ENCODE measurements at regions not wholly inside any gene's neighbourhood (a gene's known extent, or its start where the extent isn't known, plus 50 kb on each side); places are given as distances from the start of the nearest gene placed in this dataset.
"Not testable (repeated sequence)": the region's sequence is repeated elsewhere in the genome, so short reads cannot be mapped to it uniquely, and the experiment has no call there.

GRCh38 chr18:49731860-49732311 lies 81.4 kb downstream of the ACAA2 start:
- no peak overlapping the region for H3K27ac ChIP-seq (ENCODE audit: low read depth, low read length)
- no peaks in the 10 kb centered on the region for H3K36me3 ChIP-seq (ENCODE audit: control insufficient read depth, insufficient read depth, low read length)
- H3K4me1 ChIP-seq (ENCODE audit: control insufficient read depth, insufficient read depth, low read length), result peaks cover 10% of the 10 kb centered on the region
- no peak overlapping the region for H3K4me3 ChIP-seq (ENCODE audit: low read depth, low read length)
- no peak overlapping the region for H3K9ac ChIP-seq (ENCODE audit: low read depth, low read length)
- no peaks in the 10 kb centered on the region for H3K9me3 ChIP-seq (ENCODE audit: control insufficient read depth, insufficient read depth, low read length)
- H3K27me3 ChIP-seq (ENCODE audit: control insufficient read depth, insufficient read depth, low read length), result no peaks in the 10 kb centered on the region

- H3K36me3 ChIP-seq (ENCODE audit: control insufficient read depth, insufficient read depth, low read length), result no peaks in the 10 kb centered on the region
- no peaks in the 10 kb centered on the region for H3K9me3 ChIP-seq (ENCODE audit: control insufficient read depth, insufficient read depth, low read length)
- H3K4me3 ChIP-seq (ENCODE audit: low read depth, low read length), result no peak overlapping the region
- H3K27ac ChIP-seq (ENCODE audit: low read depth, low read length), result peak overlapping the region; percentile 4
- no peaks in the 10 kb centered on the region for H3K27me3 ChIP-seq (ENCODE audit: control insufficient read depth, insufficient read depth, low read length)
- H3K9ac ChIP-seq (ENCODE audit: low read depth, low read length), result no peak overlapping the region
- H3K4me1 ChIP-seq (ENCODE audit: control insufficient read depth, insufficient read depth, low read length), result peaks cover 10% of the 10 kb centered on the region
These were observed 81.9 kb downstream of the ACAA2 start for GRCh38 chr18:49731421-49731841.

GRCh38 chr18:49730951-49731391 lies 82.4 kb downstream of the ACAA2 start:
- Histone ChIP-seq H3K27me3 (ENCODE audit: control insufficient read depth, insufficient read depth, low read length) (no peaks in the 10 kb centered on the region), H3K4me1 (ENCODE audit: control insufficient read depth, insufficient read depth, low read length) (peaks cover 10% of the 10 kb centered on the region), H3K4me3 (ENCODE audit: low read depth, low read length) (no peak overlapping the region), H3K27ac (ENCODE audit: low read depth, low read length) (peak overlapping the region; percentile 4), H3K36me3 (ENCODE audit: control insufficient read depth, insufficient read depth, low read length) (no peaks in the 10 kb centered on the region), H3K9ac (ENCODE audit: low read depth, low read length) (no peak overlapping the region), H3K9me3 (ENCODE audit: control insufficient read depth, insufficient read depth, low read length) (no peaks in the 10 kb centered on the region)

- H3K4me3 ChIP-seq (ENCODE audit: low read depth, low read length), result no peak overlapping the region
- no peak overlapping the region for H3K27ac ChIP-seq (ENCODE audit: low read depth, low read length)
- no peaks in the 10 kb centered on the region for H3K27me3 ChIP-seq (ENCODE audit: control insufficient read depth, insufficient read depth, low read length)
- no peaks in the 10 kb centered on the region for H3K9me3 ChIP-seq (ENCODE audit: control insufficient read depth, insufficient read depth, low read length)
- peaks cover 16% of the 10 kb centered on the region for H3K4me1 ChIP-seq (ENCODE audit: control insufficient read depth, insufficient read depth, low read length)
- H3K9ac ChIP-seq (ENCODE audit: low read depth, low read length), result no peak overlapping the region
- H3K36me3 ChIP-seq (ENCODE audit: control insufficient read depth, insufficient read depth, low read length), result no peaks in the 10 kb centered on the region
These were observed 84.8 kb downstream of the ACAA2 start for GRCh38 chr18:49728542-49728941.

- Histone ChIP-seq H3K27ac (ENCODE audit: low read depth, low read length) (no peak overlapping the region), H3K27me3 (ENCODE audit: control insufficient read depth, insufficient read depth, low read length) (no peaks in the 10 kb centered on the region), H3K9me3 (ENCODE audit: control insufficient read depth, insufficient read depth, low read length) (no peaks in the 10 kb centered on the region), H3K9ac (ENCODE audit: low read depth, low read length) (no peak overlapping the region), H3K4me3 (ENCODE audit: low read depth, low read length) (no peak overlapping the region), H3K36me3 (ENCODE audit: control insufficient read depth, insufficient read depth, low read length) (no peaks in the 10 kb centered on the region), H3K4me1 (ENCODE audit: control insufficient read depth, insufficient read depth, low read length) (peaks cover 16% of the 10 kb centered on the region)
These were observed 85.5 kb downstream of the ACAA2 start for GRCh38 chr18:49727816-49728215.

GRCh38 chr18:49726675-49726963 lies 86.7 kb downstream of the ACAA2 start:
- Histone ChIP-seq H3K9ac (ENCODE audit: low read depth, low read length) (no peak overlapping the region), H3K27ac (ENCODE audit: low read depth, low read length) (peak overlapping the region; percentile 94), H3K27me3 (ENCODE audit: control insufficient read depth, insufficient read depth, low read length) (no peaks in the 10 kb centered on the region), H3K36me3 (ENCODE audit: control insufficient read depth, insufficient read depth, low read length) (no peaks in the 10 kb centered on the region), H3K9me3 (ENCODE audit: control insufficient read depth, insufficient read depth, low read length) (no peaks in the 10 kb centered on the region), H3K4me1 (ENCODE audit: control insufficient read depth, insufficient read depth, low read length) (peaks cover 16% of the 10 kb centered on the region), H3K4me3 (ENCODE audit: low read depth, low read length) (no peak overlapping the region)

GRCh38 chr18:49725809-49726674 lies 87.3 kb downstream of the ACAA2 start:
- Histone ChIP-seq H3K9ac (ENCODE audit: low read depth, low read length) (no peak overlapping the region), H3K27me3 (ENCODE audit: control insufficient read depth, insufficient read depth, low read length) (no peaks in the 10 kb centered on the region), H3K4me3 (ENCODE audit: low read depth, low read length) (no peak overlapping the region), H3K27ac (ENCODE audit: low read depth, low read length) (peak overlapping the region; percentile 94), H3K9me3 (ENCODE audit: control insufficient read depth, insufficient read depth, low read length) (no peaks in the 10 kb centered on the region), H3K36me3 (ENCODE audit: control insufficient read depth, insufficient read depth, low read length) (no peaks in the 10 kb centered on the region), H3K4me1 (ENCODE audit: control insufficient read depth, insufficient read depth, low read length) (peaks cover 11% of the 10 kb centered on the region)

GRCh38 chr18:49723648-49724180 lies 89.6 kb downstream of the ACAA2 start:
- H3K4me1 ChIP-seq (ENCODE audit: control insufficient read depth, insufficient read depth, low read length), result peaks cover 6% of the 10 kb centered on the region; the same call in 1 of the 2 replicates
- H3K27ac ChIP-seq (ENCODE audit: low read depth, low read length), result peak overlapping the region; percentile 78
- no peaks in the 10 kb centered on the region for H3K36me3 ChIP-seq (ENCODE audit: control insufficient read depth, insufficient read depth, low read length)
- no peak overlapping the region for H3K9ac ChIP-seq (ENCODE audit: low read depth, low read length)
- no peak overlapping the region for H3K4me3 ChIP-seq (ENCODE audit: low read depth, low read length)
- H3K9me3 ChIP-seq (ENCODE audit: control insufficient read depth, insufficient read depth, low read length), result no peaks in the 10 kb centered on the region
- no peaks in the 10 kb centered on the region for H3K27me3 ChIP-seq (ENCODE audit: control insufficient read depth, insufficient read depth, low read length)

- Histone ChIP-seq H3K9ac (ENCODE audit: low read depth, low read length) (no peak overlapping the region), H3K4me1 (ENCODE audit: control insufficient read depth, insufficient read depth, low read length) (peaks cover 6% of the 10 kb centered on the region; the same call in 1 of the 2 replicates), H3K27ac (ENCODE audit: low read depth, low read length) (no peak overlapping the region), H3K27me3 (ENCODE audit: control insufficient read depth, insufficient read depth, low read length) (no peaks in the 10 kb centered on the region), H3K4me3 (ENCODE audit: low read depth, low read length) (no peak overlapping the region), H3K36me3 (ENCODE audit: control insufficient read depth, insufficient read depth, low read length) (no peaks in the 10 kb centered on the region), H3K9me3 (ENCODE audit: control insufficient read depth, insufficient read depth, low read length) (no peaks in the 10 kb centered on the region)
These were observed 90.9 kb downstream of the ACAA2 start for GRCh38 chr18:49722477-49722876.

- H3K4me1 ChIP-seq (ENCODE audit: control insufficient read depth, insufficient read depth, low read length), result peaks cover 6% of the 10 kb centered on the region; the same call in 1 of the 2 replicates
These were observed 91.4 kb downstream of the ACAA2 start for GRCh38 chr18:49721981-49722380.

GRCh38 chr18:49720944-49721343 lies 92.4 kb downstream of the ACAA2 start:
- H3K4me1 ChIP-seq (ENCODE audit: control insufficient read depth, insufficient read depth, low read length); H3K27ac ChIP-seq (ENCODE audit: low read depth, low read length); H3K36me3 ChIP-seq (ENCODE audit: control insufficient read depth, insufficient read depth, low read length); H3K4me3 ChIP-seq (ENCODE audit: low read depth, low read length); H3K9ac ChIP-seq (ENCODE audit: low read depth, low read length); H3K9me3 ChIP-seq (ENCODE audit: control insufficient read depth, insufficient read depth, low read length); H3K27me3 ChIP-seq (ENCODE audit: control insufficient read depth, insufficient read depth, low read length): not testable (repeated sequence)

More at GRCh38 chr18:49721981-49722380, 91.4 kb downstream of the ACAA2 start:
- no peak overlapping the region for H3K9ac ChIP-seq (ENCODE audit: low read depth, low read length)
- H3K9me3 ChIP-seq (ENCODE audit: control insufficient read depth, insufficient read depth, low read length), result no peaks in the 10 kb centered on the region
- no peaks in the 10 kb centered on the region for H3K27me3 ChIP-seq (ENCODE audit: control insufficient read depth, insufficient read depth, low read length)
- no peaks in the 10 kb centered on the region for H3K36me3 ChIP-seq (ENCODE audit: control insufficient read depth, insufficient read depth, low read length)
- no peak overlapping the region for H3K4me3 ChIP-seq (ENCODE audit: low read depth, low read length)
- H3K27ac ChIP-seq (ENCODE audit: low read depth, low read length), result no peak overlapping the region
